ENCODE measurements at regions not wholly inside any gene's neighbourhood (a gene's known extent, or its start where the extent isn't known, plus 50 kb on each side); places are given as distances from the start of the nearest gene placed in this dataset.

DNA sequence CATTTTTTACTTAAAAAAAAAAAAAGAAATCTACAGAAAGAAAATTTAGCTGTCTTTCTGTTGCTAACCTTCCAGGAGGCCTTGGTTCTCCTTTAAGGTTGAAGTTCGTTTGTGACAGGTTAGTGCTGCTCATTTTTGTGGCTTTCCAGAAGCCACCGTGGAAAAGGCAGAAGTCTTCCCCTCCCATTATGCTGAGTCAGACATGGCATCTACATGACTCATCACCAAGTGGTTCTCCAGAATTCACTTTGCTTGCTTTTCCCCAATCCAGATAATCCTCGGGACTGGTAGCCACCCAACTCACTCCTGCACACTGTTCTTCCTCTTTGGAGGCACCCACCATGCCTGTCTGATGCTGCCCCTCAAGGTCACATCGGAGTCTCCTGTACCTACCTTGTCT is 228.7 kb downstream of the PIK3C3 start:
- DNase-seq (no peak), ATAC-seq (ENCODE audit: poor library complexity) (no peak)
- intact Hi-C loops (cut with DNase I) = no loop called here

DNA sequence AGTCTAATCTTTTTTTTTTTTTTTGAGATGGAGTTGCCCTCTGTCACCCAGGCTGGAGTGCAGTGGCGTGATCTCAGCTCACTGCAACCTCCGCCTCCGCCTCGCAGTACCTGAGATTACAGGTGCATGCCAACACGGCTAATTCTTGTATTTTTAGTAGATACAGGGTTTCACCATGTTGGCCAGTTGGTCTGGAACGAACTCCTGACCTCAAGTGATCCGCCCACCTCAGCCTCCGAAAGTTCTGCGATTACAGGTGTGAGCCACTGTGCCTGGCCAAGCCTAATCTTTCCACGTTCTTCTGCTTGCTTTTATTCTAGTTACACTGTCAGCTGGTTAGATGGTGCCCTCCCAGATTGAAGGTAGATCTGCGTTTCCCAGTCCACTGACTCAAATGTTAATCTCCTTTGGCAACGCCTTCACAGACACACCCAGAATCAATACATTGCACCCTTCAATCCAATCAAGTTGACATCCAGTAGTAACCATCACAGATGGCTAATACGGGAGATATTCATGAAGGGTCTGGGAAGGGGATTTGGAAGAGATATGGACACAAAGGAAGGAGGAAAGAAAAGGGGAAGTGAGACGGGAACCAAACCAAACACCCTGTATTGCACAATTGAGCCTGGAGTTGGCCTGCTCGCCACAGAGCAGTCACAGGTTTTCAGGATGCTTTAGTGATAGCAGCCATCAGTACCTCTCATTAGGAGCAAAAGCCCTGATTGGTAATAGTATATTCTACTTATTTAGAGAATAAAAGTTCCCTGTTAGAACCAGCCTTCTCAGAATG is 229.8 kb downstream of the PIK3C3 start:
- intact Hi-C loops (cut with DNase I) = no loop called here
- ATAC-seq (ENCODE audit: poor library complexity) (no peak), DNase-seq (no peak)

DNA sequence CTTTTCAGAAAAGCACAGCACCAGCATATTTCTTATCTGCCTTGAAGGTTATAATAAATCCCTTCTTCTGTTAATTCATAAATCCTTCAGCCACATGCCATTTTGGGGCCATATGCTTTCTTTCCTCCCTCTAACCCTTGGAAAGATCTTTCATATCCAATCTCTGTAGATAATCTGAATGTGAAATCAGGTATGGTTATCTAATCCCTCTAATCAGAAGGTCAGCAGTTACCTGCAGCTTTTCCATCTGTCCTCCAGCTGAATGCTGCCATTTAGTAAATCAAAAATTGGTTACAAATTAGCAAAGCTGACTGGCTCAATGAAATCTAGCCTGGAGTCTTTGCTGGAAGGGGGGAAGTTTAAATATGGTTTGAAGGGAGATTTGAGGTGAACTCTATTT is 230.5 kb downstream of the PIK3C3 start:
- DNase-seq (no peak), ATAC-seq (ENCODE audit: poor library complexity) (no peak)
- intact Hi-C loops (cut with DNase I) = no loop called here

DNA sequence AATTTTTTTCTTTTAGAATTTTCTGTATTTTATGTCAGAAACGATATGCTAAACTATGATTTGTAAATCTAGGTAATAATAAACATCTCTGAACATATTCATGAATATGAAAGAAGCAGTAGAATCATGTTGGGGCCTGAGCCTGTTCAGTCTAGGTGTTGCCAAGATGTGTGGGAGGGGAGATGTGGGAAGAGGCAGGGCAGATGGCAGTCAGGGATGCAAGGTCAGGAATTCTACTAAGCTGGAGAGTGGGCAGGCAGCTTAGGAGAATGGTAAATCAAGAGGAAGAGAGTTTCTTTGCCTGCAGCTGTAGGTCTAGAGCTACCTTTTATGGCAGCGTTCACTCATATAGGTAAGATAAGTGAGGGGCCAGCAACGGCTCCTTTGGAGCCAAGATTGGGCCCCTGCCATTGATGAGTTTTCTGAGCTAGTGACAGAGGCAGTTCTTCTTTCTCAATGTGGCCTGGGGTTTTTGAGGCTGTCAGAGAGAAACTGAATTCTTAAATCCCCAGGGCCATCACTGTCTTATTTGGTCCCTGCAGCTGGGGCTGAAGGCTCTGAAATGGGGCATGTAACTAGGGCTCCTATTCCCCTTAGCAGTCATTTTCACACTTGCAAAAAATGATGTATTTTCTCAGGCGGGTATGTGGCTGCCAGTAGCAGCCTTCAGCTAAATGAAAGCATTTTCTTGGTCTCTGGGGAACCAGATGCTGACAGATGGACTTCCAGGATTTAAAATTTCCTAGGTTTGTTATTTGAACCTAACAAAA is 232.8 kb downstream of the PIK3C3 start:
- DNase-seq (no peak), ATAC-seq (ENCODE audit: poor library complexity) (no peak)
- intact Hi-C loops (cut with DNase I) = no loop called here

DNA sequence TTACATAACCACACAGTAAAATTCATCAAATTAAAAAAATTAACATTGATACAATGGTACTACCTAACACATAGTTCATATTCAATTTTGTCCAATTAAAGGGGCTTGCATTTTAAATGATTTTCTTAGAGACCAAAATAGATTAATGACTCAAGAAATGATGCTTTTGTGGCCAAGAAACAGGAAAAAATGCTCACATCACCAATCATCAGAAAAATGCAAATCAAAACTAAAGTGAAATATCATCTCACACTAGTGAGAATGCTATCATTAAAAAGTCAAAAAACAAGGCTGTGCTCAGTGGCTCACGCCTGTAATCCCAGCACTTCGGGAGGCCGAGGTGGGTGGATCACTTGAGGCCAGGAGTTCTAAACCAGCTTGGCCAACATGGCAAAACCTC is 235.6 kb downstream of the PIK3C3 start:
- DNase-seq (no peak), ATAC-seq (ENCODE audit: poor library complexity) (no peak)
- intact Hi-C loops (cut with DNase I) = no loop called here

DNA sequence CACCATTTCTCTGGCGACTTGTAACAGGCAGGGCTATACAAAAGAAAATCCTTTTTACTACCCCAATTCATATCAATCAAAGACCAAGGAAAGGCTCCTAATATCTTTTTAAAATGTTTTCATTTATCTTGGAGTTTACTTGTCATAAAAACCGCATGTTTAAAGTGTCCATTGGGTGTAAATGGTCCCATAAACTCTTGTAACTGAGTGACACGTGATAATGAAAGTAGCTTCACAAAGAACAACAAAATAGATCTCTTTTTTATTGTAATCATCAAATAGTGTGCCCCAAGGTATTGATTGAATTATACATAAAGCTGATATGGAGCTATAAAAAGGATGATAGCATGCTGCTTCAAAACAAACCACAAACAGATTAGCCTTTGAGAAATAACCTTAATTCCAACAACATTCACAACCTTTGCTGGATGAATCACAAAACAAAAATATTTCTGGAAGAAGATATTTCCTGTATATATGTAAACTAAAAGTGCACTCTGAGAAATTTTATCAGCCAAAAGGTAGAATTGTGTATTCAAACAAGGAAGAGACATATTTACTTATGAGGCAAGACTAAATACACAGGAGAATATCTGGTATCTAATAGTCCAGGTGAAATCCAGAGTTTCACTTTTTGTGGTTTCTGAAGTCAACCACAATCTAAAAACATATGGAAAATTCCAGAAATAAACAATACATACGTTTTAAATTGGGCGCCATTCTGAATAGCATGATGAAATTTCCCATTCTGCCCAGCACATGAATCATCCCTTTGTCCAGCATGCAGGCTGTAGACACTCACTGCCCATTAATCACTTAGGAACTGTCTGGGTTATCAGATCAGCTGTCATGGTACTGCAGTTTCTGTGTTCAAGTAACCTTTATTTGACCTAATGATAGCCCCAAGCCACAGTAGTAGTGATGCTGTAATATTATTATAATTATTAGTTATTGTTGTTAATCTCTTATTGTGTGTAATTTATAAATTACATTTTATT is 237.5 kb downstream of the PIK3C3 start:
- intact Hi-C loops (cut with DNase I) = no loop called here
- no peak for ATAC-seq (ENCODE audit: poor library complexity)

DNA sequence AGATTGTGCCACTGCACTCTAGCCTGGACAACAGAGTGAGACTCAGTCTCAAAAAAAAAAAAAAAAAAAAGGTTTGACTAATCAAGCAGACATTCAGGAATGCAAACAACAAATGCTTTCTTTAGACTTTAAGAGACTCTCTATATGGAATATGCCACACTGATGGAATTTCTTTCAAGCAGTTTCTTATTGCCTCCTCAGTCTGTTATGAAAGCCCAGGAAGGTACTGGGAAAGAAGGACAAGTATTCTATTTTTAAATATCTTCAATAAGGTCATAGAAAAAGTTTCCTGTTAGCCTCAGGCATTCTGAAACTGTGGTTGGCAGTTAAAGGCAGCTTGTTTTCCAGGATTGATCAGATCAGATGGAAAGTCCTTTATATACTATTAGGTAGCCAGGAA is 241.6 kb downstream of the PIK3C3 start:
- no peak for DNase-seq
- intact Hi-C loops (cut with DNase I) = no loop called here

More for the DNA sequence above, 237.5 kb downstream of the PIK3C3 start:
- no peak for DNase-seq

DNA sequence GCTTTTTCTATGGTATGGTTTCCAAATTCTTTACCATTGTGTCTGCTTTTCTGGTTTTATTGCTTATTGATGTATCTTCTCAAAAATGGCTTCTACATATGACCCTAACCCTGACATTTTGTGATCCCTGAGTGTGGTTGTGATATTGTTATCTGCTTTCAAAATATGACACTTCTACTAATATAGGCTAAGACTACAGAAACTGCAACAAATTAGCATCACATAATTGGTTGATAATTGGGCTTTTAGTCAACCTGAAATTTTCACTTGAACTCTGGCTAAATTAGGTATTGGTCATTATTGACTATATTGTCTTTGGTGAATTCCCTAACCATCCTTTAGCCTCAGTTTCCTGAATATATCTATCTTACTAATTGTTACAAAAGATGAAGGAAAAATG is 246.1 kb downstream of the PIK3C3 start:
- intact Hi-C loops (cut with DNase I) = no loop called here
- ATAC-seq (ENCODE audit: poor library complexity) = no peak

More for the DNA sequence above, 241.6 kb downstream of the PIK3C3 start:
- no peak for ATAC-seq (ENCODE audit: poor library complexity)

DNA sequence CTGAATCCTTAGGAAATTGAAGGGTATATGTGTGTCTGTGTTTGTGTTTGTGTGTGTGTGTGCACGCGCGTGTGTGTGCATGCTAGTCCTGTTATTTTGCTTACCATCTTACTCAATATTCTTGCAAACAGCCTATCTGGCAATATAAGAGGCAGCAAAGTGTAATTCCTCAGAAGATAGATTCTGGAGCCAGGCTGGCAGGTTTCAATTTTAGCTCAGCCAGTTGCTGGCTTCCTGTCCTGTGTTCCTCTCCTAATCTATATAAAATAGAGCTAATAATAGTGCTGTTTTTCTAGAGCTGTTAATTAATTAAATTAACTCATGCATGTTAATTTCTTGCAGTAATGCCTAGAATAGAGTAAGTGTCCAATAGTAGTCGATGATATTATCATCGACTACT is 256.2 kb downstream of the PIK3C3 start:
- intact Hi-C loops (cut with DNase I) = no loop called here
- ATAC-seq (ENCODE audit: poor library complexity) (no peak), DNase-seq (no peak)

More for the DNA sequence above, 246.1 kb downstream of the PIK3C3 start:
- DNase-seq = no peak

DNA sequence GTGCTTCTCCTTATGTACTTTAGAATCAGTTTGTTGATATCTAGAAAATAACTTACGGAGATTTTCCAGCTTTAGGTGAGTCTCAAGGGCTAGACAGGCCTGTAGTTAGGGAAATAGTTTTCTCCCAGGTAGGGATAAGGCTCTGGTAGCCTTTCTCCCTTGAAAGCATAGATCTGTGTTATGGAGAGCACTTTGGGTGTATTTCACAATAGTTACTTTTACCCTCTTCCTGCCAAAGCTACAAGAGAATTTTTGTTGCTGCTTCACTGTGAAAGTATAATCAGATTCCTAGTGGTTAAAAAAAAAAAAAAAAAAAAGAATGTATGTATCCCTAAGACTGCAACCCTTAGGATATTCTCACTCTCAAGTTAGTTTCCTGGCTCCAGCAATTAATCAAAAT is 267.5 kb downstream of the PIK3C3 start:
- DNase-seq = no peak
- intact Hi-C loops (cut with DNase I) = no loop called here
- no peak for ATAC-seq (ENCODE audit: poor library complexity)

DNA sequence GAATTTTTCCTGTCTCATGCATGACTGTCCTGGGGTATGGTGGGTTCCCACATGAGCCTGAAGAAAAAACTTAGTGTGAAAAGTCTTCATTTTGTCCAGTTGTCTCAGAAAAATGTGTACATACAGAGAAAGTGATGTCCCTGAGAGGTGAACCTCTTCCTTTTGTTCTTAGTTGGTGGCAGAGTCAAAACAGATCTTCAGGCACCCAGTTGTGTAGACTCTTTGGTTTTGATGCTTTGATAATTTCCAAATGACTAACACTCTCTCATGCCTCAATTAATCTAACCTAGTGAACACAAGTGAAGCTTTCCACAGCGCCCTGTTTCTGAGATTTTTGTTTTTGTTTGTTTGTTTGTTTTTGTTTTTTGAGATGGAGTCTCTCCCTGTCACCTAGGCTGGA is 273.5 kb downstream of the PIK3C3 start:
- ATAC-seq (ENCODE audit: poor library complexity) (no peak), DNase-seq (no peak)
- intact Hi-C loops (cut with DNase I) = no loop called here

DNA sequence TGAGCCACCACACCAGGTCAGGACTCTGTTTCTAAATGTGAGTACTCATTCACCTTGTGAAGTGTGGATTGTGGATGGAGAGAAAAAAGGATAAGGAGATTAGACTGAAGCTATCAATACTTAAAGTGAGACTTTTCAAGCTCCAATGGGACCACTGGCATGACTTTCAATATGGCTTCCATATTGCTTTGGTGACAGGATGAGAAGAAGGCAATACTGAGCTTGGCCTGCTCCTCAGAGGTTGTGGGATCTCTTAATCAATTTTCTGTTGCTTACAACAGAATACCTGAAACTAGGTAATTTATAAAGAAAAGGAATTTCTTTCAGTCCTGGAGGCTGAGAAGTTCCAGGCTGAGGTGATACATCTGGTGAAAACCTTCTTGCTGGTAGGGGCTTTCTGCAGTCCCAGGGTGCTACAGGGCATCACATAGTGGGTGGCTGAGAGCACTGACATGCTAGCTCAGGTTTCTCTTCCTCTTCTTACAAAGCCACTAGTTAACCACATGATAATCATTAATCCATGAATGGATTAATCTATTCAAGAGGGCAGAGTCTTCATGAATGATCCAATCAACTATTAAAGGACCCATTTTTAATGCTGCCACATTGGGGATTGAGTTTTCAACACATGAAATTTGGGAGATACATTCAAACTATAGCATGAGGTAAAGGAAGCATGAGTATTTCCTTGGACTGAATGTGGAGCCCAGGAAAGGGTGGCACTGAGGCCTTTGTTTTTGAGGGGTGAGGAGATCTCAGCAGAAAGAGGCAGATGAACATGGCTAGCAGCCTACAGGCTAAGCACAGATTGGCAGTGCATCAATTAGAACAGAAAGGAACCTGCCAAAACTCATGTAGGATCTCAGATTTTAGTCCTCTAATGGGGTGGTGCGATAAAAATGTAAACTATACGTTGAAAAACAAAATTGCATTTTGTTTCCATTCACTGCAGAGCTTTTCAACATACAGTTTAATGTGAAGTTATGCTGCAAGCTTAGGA is 274.5 kb downstream of the PIK3C3 start:
- intact Hi-C loops (cut with DNase I) = no loop called here
- DNase-seq (no peak), ATAC-seq (ENCODE audit: poor library complexity) (no peak)

DNA sequence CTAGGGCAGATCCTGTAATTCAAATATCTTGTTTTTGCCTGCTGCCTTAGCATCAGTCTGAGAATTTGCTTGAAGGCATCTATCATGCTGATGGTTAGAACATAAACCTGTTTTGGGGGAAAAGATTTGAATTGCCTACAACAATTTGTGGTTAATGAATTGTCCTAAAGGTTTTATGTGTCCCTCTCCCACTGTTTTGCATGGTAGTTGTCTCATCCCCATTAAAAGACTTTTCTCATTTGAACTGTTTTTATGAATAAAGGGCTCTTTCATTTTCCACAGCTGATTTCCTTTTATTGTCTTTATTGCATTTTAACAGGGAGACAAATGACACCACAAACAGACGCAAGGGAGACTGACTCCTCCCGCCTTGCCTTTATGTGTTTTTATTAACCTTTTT is 275.6 kb downstream of the PIK3C3 start:
- ATAC-seq (ENCODE audit: poor library complexity) (no peak), DNase-seq (no peak)
- intact Hi-C loops (cut with DNase I) = no loop called here

DNA sequence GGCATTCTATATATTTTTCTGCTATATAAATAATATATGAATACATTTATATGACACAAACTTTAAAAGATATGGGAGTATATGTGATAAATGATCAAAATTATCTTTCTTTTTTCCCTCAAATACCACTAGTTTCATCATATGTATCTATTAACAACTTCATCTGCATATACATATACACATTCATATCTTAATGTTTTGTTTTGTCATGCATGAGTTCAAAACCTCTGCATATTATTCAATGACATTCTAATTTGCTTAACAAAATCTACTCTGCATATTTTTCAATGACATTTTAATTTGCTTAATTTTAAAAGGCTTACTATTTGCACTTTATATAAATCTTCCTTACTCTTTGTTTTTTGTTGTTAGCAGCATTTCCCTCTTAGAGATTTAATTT is 276.2 kb downstream of the PIK3C3 start:
- DNase-seq (no peak), ATAC-seq (ENCODE audit: poor library complexity) (no peak)
- intact Hi-C loops (cut with DNase I) = no loop called here

DNA sequence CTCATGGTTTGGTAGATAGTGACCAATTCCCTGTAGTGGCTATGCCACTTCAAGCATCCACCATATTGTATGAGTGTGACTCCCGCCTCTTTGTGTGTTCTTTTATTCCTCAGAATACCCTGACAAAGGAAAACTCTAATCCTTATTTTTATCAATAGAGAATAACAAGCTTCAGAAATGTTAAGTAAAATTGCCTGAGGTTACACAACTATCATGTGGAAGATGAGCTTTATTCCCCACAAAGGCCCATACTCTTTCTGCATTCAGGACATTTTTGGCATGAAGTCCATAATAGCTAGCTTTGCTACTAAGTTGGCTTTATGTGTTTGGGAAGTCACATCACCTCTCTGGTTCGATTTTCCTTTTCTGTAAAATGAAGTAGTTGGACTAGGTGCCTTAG is 276.8 kb downstream of the PIK3C3 start:
- ATAC-seq (ENCODE audit: poor library complexity) (no peak), DNase-seq (no peak)
- intact Hi-C loops (cut with DNase I) = no loop called here

DNA sequence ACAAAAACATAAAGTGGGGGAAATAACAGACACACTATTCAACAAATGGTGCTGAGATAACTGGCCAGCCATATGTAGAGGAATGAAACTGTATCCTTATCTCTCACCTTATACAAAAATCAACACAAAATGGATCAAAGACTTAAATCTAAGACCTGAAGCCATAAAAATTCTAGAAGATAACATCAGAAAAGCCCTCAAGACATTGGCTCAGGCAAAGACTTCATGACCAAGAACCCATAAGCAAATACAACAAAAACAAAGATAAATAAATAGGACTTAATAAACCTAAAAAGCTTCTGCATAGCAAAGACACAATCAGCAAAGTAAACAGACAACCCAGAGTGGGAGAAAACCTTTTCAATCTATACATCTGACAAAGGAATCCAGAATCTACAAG is 278.9 kb downstream of the PIK3C3 start:
- ATAC-seq (ENCODE audit: poor library complexity) = no peak
- intact Hi-C loops (cut with DNase I) = no loop called here
- DNase-seq = no peak

DNA sequence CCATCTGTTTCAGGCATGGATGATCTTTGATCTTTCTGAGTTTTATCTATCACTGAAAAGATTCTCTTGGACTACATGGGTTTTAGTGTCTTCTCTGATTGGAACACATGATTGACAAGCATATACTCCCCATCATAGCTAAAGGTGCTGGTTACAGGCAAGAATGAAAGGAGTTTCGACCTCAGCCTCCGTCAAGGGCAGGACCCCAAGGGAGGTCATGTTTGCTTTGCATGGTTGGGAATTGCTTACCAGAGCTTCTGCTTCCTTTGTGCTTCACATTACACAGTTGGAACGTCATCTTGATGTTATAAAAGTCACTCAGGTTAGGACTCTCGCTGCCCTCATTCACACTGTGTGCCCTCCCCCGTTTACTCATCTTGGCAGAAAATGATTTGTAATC is 287.7 kb downstream of the PIK3C3 start:
- intact Hi-C loops (cut with DNase I) = no loop called here
- no peak for DNase-seq
- no peak for ATAC-seq (ENCODE audit: poor library complexity)

DNA sequence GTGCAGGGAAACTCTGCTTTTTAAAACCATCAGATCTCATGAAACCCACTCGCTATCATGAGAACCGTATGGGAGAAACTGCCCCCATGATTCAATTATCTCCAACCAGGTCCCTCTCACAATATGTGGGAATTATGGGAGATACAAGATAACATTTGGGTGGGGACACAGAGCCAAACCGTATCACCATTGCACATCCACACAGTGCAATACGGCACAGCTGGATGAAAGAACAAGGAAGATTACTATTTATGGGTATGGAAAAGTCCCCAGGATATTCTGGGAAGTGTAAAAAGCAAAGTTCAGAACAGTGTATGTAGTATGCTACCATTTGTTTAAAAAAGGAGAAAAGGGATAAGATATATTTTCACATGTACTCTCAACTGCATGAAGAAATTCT is 290.1 kb downstream of the PIK3C3 start:
- DNase-seq (no peak), ATAC-seq (ENCODE audit: poor library complexity) (no peak)
- intact Hi-C loops (cut with DNase I) = no loop called here
